ENCODE measurements at regions not wholly inside any gene's neighbourhood (a gene's known extent, or its start where the extent isn't known, plus 50 kb on each side); places are given as distances from the start of the nearest gene placed in this dataset.

DNA sequence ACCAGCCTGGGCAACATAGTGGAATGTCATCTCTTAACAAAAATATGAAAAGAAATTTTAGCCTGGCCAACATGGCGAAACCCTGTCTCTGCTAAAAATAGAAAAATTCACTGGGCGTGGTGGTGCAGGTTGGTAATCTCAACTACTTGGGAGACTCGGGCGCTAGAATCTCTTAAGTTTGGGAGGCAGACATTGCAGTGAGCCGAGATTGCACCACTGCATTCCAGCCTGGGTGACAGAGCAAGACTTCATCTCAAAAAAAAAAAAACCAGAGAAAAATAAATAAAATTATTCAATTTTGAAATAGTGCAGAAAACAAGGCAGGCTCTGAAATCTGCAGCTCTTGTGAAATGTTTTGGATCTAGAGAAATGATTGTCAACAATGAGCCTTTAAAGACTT is 397.3 kb upstream of the AMELY start (continued):
- TF ChIP-seq, protein P1, sequence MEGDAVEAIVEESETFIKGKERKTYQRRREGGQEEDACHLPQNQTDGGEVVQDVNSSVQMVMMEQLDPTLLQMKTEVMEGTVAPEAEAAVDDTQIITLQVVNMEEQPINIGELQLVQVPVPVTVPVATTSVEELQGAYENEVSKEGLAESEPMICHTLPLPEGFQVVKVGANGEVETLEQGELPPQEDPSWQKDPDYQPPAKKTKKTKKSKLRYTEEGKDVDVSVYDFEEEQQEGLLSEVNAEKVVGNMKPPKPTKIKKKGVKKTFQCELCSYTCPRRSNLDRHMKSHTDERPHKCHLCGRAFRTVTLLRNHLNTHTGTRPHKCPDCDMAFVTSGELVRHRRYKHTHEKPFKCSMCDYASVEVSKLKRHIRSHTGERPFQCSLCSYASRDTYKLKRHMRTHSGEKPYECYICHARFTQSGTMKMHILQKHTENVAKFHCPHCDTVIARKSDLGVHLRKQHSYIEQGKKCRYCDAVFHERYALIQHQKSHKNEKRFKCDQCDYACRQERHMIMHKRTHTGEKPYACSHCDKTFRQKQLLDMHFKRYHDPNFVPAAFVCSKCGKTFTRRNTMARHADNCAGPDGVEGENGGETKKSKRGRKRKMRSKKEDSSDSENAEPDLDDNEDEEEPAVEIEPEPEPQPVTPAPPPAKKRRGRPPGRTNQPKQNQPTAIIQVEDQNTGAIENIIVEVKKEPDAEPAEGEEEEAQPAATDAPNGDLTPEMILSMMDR (IDR thresholded peaks at IDR 0.05; ENCODE audit: control extremely low read depth in 1 of 3, insufficient read depth in 1 of 3, low read depth in 1 of 3, low read length in 3 of 3): no peak
- TF ChIP-seq EGR1 (IDR thresholded peaks at IDR 0.05; ENCODE audit: borderline replicate concordance, low read depth, low read length): no peak

Measured in H1 (cell line).